ENCODE measurements at regions not wholly inside any gene's neighbourhood (a gene's known extent, or its start where the extent isn't known, plus 50 kb on each side); places are given as distances from the start of the nearest gene placed in this dataset.
"Not testable (repeated sequence)": the region's sequence is repeated elsewhere in the genome, so short reads cannot be mapped to it uniquely, and the experiment has no call there.

DNA sequence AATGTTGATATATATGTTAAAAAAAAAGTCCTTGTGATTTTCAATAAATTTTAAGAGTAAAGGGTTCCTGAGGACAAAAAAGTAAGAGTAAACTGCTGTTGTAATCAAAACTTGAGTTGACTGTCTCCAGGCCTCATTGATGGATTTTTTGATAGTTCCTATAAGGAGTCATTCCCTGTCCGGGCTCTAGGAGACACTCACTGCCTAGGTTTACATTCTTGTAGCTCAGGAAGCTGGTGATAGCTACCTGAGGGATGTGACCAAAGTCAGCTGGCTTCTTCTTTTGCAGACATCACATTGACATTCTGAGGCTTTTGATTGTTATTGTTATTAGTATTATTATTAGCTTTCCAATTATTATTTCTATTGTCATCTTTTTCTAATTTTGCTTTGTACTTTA lies 116.5 kb upstream of the FBXL7 start:
- DNase-seq (ENCODE audit: low spot score) = peak; percentile 17

DNA sequence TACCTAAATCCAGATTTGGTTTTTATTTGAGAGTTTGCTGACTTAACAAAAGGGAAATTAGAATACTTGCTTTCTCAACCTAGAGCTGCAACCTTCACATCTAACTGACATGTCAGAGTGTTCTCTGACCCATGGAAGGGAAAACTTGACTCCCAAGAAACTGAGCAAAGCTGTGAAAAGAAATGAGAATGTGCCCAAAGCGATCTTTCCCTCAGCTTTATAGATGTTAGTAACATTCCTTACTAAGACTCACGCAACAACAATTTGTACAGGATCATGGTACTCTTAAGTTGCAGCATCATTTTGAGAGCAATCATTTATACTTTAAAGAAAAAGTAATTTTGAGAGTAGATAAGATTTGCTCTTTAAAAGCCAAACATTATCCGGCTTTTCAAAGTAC lies 117.0 kb upstream of the FBXL7 start:
- DNase-seq (ENCODE audit: low spot score) = no peak

DNA sequence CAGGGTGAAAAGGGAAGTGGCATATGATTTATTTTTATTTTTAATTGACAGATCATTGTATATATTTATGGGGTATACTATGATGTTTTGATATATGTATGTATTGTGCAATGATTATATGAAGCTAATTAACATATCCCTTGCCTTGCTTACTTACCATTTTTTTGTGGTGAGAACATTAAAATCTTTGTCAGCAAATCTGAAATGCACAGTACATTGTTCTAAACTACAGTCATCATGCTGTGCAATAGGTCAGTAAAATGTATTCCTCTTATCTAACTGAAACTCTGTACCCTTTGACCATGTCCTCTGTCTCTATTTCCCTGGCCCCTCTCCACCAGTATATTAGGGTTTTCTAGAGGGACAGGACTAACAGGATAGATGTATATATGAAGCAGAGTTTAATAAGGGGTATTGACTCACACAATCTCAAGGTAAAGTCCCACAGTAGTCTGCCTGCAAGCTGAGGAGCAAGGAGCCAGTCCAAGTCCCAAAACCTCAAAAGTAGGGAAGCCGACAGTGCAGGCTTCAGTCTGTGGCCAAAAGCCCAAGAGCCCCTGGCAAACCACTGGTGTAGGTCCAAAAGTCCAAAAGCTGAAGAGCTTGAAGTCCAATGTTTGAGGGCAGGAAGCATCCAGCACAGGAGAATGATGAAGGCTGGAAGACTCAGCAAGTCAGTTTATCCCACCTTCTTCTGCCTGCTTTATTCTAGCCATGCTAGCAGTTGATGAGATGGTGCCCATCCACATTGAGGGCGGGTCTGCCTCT lies 122.2 kb upstream of the FBXL7 start:
- no peak for DNase-seq (ENCODE audit: low spot score)

DNA sequence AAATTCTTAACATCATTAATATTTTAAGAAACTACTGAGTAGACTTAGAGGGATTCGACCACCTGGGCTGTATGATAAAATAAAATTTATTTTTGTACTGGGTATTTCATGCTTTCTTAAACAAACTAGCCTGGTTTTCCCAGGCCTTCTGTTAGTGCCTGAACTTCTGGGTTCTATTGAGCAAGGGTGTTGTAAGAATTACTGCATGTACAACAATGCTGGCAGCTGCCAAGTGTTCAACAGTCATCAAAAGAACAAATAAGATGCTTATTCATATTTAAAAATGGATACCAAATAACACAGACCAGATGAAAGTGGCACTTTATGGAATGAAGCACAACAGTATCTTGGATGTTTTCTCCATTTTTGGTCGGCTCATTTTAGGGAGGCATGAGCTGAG lies 123.2 kb upstream of the FBXL7 start:
- no peak for DNase-seq (ENCODE audit: low spot score)

DNA sequence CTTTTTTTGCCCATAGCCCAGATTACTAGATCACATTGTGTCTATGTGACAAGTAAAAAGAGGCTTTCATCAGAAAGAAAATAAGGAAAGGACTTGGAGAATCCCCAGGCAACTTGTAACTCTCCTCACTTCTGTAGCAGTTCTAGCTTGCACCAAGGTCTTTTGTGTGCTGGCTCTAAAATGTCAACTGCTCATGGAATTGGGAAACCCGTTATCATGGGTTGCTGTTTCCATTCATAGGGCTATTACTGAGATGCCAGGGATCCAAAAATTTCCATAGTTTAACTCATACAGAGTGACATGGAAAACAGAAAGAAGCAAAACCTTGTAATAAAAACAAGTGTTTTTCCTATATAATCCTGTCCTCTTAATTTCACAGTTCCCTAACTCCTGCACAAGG lies 123.9 kb upstream of the FBXL7 start:
- DNase-seq (ENCODE audit: low spot score) = no peak

DNA sequence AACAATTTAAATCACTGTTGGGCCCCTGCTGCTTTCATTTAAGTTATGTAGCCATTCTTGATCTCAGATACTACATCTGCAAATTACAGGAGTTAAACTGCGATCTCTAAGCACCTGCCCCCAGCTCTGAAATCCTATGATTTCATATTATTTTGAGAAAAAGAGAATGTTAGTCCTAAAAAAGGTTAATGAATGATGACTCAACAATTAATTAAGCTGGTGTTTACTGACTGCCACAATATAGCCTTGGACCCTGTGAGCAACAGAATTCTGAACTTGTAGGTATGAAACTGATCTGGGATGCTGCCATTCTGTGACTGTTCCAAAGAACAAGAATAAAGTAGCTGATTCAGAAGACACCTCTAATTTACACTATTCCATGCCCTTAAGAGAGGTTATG lies 124.4 kb upstream of the FBXL7 start:
- no peak for DNase-seq (ENCODE audit: low spot score)

DNA sequence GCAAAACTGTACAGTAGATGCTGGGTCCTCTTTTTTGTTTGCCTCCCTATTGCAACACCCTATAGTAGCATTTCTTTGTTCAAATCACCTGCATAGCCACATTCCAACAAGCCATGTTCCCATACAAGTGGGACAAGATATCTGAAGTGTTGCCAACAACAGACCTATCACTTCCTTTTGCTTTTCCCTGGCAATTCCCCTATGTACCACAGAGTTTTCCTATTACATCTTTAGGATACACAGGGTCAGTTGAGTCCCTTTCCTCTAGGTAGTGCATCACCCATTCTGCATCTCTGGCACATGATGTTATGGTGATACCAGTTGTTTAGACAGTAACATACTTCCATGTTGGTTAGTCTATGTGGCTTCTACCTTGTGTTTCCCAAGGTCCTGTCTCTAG lies 125.1 kb upstream of the FBXL7 start:
- DNase-seq (ENCODE audit: low spot score) = no peak

DNA sequence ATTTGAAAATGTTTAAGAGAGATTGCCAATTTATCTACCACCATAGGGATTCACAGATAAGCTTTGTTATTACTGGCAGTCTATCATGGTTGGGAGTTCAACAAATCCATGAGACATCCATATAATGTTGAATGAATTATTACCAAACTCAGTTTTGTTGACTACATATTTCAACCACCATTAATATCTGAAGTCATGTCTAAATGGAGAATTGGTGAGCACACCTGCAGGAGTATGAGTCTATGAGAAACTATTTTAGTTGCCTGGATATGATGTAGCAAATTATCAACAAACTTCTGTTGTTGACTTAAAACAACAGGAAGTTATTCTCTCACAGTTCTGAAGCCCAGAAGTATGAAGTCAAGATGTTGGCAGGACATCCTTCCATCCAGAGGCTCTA lies 126.8 kb upstream of the FBXL7 start:
- DNase-seq (ENCODE audit: low spot score) = no peak

DNA sequence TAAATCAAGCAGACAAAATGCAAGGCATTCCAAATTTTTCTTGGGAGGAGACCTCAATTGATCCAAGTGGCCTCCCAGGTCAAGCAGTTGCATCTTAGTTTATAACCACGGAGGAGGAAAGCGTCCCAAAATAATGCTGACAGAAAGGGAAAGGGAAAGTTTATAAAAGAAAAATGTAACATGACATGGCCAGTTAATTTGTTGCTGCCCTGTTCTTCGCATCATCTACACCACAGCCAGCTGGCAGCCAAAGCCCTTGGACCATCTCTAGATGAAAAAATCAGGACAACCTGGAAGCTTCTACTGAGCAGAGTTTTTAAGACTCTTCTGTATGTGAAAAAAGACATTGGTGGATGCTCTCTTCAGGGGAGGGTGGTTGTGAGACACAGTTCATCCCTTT lies 128.8 kb upstream of the FBXL7 start:
- DNase-seq (ENCODE audit: low spot score) = no peak

DNA sequence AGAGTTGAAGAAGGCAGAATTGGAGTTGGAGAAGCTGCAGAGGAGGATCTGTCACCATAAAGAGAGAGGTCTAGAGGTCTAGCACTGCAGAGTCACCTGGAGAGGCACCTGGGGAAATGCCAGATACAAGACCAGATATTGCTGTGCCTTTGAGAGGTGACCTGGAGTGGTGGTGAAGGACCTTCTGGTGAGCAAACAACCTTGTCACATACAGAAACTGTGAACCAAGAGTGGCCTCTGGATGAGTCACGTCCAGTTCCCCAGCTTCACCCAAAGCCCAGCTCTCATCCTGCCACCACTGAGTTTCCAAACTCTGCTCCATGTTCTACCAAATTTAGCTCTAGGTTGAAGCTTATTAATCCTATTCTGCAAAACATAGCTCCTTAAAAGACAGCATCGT lies 131.1 kb upstream of the FBXL7 start:
- no peak for DNase-seq (ENCODE audit: low spot score)

DNA sequence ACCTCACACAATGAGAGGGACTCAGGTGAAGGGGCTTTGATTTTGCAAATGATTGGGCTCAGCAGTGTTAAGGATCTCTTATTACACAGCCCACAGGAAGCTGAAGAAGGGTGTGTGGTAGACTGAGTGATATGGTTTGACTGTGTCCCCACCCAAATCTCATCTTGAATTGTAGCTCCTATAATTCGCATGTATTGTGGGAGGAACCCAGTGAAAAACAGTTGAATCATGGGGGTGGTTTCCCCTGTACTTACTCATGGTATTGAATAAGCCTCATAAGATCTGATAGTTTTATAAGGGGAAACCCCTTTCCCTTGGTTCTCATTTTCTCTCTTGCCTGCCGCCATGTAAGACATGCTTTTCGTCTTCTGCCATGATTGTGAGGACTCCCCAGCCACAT lies 132.5 kb upstream of the FBXL7 start:
- DNase-seq (ENCODE audit: low spot score) = no peak

DNA sequence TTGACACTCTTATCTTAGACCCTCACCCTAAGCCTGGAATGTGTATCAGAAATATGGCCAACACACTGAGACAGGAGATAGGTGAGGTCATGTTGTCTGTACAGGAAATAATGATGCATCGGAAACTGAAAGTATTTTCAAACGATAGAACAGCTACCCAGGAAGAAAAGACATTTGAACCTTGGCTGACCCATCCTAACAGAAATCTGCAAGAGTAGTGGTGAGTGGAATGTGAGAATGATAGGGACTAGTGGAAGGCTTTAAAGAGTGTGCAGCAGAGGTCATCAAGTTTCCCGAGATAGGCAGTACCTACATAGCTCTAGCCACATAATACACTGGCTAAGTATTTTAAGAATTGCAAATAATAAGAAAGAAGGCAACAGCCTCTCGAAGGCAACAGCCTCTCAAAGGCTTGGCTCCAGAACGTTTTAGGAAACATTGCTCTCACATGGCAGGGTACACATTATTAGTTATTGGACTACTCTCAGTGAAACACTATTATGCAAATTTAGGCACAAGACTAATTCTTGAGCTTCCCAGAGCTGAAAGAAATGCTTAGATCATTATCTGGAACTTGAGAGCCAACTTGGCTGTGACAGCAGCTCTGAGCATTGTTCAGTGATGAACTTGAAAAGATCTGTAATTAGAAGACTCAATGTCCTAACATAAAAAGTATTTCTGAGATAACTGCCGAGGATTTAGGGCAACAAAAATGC lies 133.1 kb upstream of the FBXL7 start:
- peak; percentile 28 for DNase-seq (ENCODE audit: low spot score)

DNA sequence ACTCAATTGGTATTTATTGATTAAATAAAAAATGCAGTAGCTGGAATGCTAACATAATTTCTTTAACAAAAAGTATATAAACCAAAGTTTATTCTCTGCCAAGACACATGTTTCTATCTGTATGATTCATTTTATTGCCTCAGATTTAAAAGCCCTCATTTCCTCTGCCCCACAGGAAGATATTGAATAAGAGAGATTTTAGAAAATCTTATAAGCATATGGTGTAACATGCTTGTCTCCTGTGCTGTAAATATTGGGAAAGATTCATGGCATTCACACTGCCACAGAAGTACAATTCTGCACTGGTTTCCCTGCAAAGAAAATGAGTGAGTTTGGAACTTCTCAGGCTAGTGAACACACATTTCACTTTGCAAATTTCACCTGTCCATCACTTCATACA lies 134.9 kb upstream of the FBXL7 start:
- no peak for DNase-seq (ENCODE audit: low spot score)

DNA sequence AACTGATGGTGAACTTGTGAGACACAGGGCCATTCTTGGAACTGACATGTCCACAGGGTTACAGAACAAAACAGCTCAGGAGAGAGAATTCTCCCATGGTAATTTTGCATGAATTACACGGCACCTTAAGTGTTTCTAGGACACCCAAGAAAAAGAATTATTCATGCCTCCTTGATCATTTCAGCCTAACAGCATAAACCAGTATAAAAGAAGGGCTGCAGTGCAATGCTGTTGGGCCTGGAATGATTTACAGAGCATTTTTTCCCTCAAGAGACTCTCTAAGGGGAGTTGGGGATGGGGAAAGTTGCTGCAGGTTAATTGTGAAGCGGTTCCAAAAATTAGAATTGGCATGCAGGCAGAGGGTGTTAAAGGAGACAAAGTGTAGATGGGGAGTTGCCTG lies 136.4 kb upstream of the FBXL7 start:
- peak; percentile 52 for DNase-seq (ENCODE audit: low spot score)

DNA sequence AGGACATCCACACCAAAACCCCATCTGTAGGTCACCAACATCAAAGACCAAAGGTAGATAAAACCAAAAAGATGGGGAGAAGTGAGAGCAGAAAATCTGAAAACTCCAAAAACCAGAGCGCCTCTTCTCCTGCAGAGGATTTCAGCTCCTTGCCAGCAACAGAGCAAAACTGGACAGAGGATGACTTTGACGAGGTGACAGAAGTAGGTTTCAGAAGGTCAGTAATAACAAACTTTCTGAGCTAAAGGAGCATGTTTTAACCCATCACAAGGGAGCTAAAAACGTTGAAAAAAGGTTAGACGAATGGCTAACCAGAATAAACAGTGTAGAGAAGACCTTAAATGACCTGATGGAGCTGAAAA lies 142.9 kb upstream of the FBXL7 start:
- not testable (repeated sequence) for DNase-seq (ENCODE audit: low spot score)

DNA sequence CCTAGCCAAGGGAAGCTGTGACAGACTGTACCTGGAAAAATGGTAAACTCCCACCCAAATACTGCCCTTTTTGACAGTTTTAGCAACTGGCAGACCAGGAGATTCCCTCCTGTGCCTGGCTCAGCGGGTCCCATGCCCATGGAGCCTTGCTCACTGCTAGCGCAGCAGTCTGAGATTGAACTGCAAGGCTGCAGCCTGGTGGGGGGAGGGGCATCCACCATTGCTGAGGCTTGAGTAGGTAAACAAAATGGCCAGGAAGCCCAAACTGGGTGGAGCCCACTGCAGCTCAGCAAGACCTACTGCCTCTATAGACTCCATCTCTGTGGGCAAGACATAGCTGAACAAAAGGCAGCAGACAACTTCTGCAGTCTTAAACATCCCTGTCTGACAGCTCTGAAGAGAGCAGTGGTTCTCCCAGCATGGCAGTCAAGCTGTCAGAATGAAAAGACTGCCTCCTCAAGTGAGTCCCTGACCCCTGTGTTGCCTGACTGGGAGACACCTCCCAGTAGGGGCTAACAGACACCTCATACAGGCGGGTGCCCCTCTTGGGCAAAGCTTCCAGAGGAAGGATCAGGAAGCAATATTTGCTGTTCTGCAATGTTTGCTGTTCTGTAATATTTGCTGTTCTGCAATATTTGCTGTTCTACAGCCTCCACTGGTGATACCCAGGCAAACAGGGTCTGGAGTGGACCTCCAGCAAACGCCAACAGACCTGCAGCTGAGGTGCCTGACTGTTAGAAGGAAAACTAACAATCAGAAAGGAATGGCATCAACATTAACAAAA lies 143.5 kb upstream of the FBXL7 start:
- not testable (repeated sequence) for DNase-seq (ENCODE audit: low spot score)

DNA sequence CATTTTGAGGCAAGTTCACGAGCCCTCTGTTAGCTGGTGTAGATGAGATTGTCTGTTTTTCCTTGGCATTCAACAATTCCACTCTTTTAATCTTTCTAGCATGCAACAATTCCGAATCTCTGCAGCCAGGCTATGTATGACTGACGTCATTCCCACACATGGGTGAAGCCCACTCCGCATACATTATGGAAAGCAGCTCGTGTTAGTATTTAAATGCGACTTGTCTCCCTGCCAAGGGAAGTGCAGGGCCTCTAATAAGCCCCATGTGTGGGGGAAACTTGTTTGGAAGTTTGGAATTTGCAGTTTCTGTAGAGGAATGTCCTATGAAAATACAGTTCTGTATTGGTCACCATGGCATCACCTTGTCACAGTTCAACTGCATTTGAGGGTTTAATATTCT lies 146.0 kb upstream of the FBXL7 start:
- no peak for DNase-seq (ENCODE audit: low spot score)

DNA sequence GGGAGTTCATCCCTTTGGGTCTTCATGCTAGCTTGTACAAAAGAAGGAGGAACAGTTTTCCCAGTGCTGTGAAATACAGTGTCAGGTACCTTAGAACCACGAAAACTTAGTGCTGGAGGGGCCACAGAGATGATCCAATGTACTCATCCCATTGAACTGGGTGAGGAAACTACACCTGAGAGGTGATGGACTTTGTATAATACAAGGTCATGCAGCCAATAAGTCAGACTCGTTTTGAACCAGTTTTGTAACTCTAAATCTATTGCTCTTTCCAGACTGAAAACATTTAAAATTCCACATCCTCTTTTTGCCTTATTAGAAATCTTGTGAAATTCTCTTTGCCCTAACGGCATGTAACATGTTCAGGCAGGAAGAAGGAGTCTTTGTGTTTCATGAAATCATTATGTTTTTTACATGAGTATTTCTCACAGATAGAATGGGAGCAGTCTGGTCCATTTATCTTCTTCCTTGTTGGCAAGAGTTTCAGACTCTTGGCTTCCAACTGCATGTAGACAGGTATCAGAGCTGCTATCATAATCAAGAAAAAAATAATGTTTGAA lies 146.8 kb upstream of the FBXL7 start:
- no peak for DNase-seq (ENCODE audit: low spot score)

DNA sequence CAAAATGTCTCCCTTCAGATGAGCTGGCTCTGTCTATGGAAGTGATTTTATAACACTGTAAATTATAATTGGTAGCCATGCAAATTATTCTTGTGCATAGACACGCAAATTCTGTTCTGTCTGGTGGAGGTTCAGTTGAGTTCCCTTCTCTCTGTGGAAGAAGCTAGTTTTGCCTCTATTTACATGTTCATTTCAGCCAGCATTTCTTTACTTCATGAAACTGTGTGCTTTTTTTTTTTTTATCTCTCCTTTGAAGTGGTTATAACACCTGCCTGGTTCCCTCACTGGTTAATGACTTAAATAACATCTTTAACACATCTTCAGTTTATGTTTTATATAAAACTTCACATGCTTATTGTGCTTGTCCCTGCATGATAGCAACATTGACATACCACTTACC lies 149.4 kb upstream of the FBXL7 start:
- DNase-seq (ENCODE audit: low spot score) = no peak

DNA sequence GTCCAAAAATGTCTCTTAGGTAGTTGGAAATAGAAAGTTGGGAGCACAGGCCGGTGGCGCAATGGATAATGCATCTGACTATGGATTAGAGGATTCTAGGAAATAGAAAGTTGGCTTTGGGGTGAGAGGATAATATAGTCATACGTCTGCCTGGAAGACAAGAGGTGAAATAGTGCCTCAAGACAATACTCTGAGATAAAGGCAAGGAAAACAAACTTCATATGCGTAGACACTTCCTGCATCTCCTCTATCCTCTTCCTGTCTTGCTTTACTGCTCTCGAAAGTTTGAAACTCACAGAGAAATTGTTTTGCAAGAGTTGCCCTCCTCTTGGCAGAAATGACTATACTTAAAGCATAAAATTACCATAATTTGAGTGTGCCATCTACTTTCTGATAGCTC lies 153.2 kb upstream of the FBXL7 start:
- DNase-seq (ENCODE audit: low spot score) = no peak

DNA sequence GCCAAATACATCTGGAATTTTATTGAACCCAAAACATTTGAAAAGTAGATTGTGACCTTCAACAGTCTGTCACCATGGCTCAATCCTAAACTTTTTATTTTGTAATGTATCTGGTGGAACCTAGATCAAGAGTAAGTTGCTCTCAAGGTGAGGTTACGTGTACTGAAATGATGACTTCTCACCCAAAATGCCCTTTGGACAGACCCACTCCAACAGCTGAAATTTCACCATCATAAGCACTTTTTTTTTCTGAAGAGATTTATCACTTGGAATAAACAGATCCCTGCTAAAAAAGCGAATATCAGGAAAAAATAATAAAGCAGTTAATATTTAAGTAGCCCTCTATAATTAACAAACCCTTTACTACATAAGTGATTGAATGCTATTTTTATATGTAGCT lies 155.0 kb upstream of the FBXL7 start:
- no peak for DNase-seq (ENCODE audit: low spot score)

DNA sequence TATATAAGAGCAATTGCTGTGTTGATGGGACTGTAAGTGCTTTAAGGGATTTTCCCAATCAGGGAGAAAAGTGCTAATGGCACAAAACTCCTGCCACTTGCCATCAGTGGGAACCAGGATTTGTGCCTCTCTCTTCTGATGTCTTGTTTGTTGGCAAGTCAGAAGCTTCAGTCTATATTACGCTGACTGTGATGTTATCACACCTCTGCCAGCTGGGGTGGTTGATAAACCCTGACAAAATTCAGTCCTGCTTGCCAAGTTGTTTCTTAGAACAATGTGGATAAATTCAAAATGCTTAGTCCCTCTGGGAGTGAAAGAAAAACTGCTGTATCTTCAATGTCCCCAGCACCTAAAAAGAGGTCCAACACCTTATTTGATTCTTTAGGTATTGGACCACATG lies 161.4 kb upstream of the FBXL7 start:
- no peak for DNase-seq (ENCODE audit: low spot score)
